Vagina (tissue), 2 donors: ENCODE measurements at regions not wholly inside any gene's neighbourhood (a gene's known extent, or its start where the extent isn't known, plus 50 kb on each side); places are given as distances from the start of the nearest gene placed in this dataset.

ENCODE experiments used
- POLR2A ChIP-seq, 2 donors: fragments of 450-650 bp; IDR thresholded peaks; one replicate each; pipeline ENCODE4 v1.6.1; 2017; ENCODE audit warnings: antibody characterized with exemption in 2 of 2, mild to moderate bottlenecking in 2 of 2, moderate library complexity in 2 of 2
- TF ChIP-seq, protein P1 (sequence below), 3 experiments: fragments of 450-650 bp in 2 of 3; fragments of 200-600 bp in 1 of 3; sonication (generic) in 1 of 3; IDR thresholded peaks; one replicate each; pipeline ENCODE4 v1.5.1; 2017 to 2019; ENCODE audit warnings: antibody characterized with exemption in 3 of 3, mild to moderate bottlenecking in 2 of 3, moderate library complexity in 2 of 3

DNA sequence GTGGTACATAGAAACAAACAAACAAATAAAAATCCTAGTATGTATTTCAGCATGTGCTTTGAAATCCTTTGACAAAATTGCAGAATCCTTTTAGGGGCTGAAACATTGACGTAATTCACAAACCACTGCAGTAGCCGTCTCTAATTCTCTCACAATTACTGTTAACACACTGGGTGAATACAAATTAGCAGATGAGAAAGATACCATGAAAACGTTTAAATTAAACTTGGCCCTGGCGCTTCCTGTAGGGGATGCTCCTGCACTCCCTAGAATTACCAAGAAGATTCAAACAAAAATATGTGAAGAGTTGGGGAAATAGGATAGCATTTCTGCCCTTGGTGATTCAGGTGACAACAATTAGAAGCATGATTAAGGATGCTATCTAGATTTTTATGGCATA is 772.5 kb upstream of the PRKX start:
- TF ChIP-seq, protein P1, sequence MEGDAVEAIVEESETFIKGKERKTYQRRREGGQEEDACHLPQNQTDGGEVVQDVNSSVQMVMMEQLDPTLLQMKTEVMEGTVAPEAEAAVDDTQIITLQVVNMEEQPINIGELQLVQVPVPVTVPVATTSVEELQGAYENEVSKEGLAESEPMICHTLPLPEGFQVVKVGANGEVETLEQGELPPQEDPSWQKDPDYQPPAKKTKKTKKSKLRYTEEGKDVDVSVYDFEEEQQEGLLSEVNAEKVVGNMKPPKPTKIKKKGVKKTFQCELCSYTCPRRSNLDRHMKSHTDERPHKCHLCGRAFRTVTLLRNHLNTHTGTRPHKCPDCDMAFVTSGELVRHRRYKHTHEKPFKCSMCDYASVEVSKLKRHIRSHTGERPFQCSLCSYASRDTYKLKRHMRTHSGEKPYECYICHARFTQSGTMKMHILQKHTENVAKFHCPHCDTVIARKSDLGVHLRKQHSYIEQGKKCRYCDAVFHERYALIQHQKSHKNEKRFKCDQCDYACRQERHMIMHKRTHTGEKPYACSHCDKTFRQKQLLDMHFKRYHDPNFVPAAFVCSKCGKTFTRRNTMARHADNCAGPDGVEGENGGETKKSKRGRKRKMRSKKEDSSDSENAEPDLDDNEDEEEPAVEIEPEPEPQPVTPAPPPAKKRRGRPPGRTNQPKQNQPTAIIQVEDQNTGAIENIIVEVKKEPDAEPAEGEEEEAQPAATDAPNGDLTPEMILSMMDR (IDR thresholded peaks at IDR 0.05), result no peak
- no peak for TF ChIP-seq POLR2A (IDR thresholded peaks at IDR 0.05)
